HepG2 (cell line): ENCODE measurements at regions not wholly inside any gene's neighbourhood (a gene's known extent, or its start where the extent isn't known, plus 50 kb on each side); places are given as distances from the start of the nearest gene placed in this dataset.

ENCODE experiments used
- ATAC-seq: fragments of 200-7000 bp; cut with Tn5 transposase; 3 replicates; pipeline ENCODE4 v1.9.1; 2020; ENCODE audit warnings: mild to moderate bottlenecking, moderate library complexity
- BruUV-seq: library from RNA; stranded (reverse); fragments of 400-500 nt; replicated peaks from 2 replicates; lab custom pipeline; 2021; lab: Mats Ljungman, UMichigan
- CTCF ChIA-PET: fragments of 300-600 bp; formaldehyde crosslinking; extraction: SDS; loops from one replicate; lab custom pipeline; 2021; ENCODE audit warnings: low total read pairs, inconsistent platforms, low intra/inter-chr PET ratio; lab: Yijun Ruan, JAX
- POLR2A ChIA-PET: fragments of 350-600 bp; sonication (Branson Sonifier 250); formaldehyde crosslinking; loops from one replicate; lab custom pipeline; 2020; ENCODE audit warnings: antibody characterized with exemption, inconsistent platforms; lab: Yijun Ruan, JAX
- DNase-seq: peaks from one replicate; pipeline ENCODE4 v3.0.0-alpha.2; 2015; ENCODE audit warnings: low spot score
- FAIRE-seq: peaks from 3 replicates; lab custom pipeline; 2011; peaks lifted over from hg19 to GRCh38; lab: Jason Lieb, UNC
- H2AFZ ChIP-seq: one replicate; pipeline ENCODE4 v1.6.1; 2011; ENCODE audit warnings: low read length, inconsistent platforms
- H3K27ac ChIP-seq: fragments of 300-600 bp; 3 replicates; pipeline ENCODE4 v1.8.0; 2011; ENCODE audit warnings: mixed run types, mild to moderate bottlenecking, mixed read lengths, low read length, inconsistent platforms; ENCODE audit not compliant: insufficient read depth; ENCODE audit errors: extremely low read length
- H3K27me3 ChIP-seq, 2 experiments: fragments of 200-600 bp in 1 of 2; 2 replicates in 1 of 2; 3 replicates in 1 of 2; pipeline versions ENCODE4 v1.6.0 to v1.8.0; 2011; ENCODE audit warnings: low read length in 2 of 2, mild to moderate bottlenecking in 2 of 2, moderate library complexity in 2 of 2, inconsistent platforms in 1 of 2; ENCODE audit not compliant: insufficient read depth in 2 of 2, control insufficient read depth in 1 of 2
- H3K36me3 ChIP-seq, 2 experiments: fragments of 200-600 bp in 1 of 2; replicated peaks in 1 of 2; 2 replicates in 1 of 2; 3 replicates in 1 of 2; pipeline versions ENCODE4 v1.5.1 to v1.8.0; 2011; ENCODE audit warnings: low read length in 2 of 2, inconsistent platforms in 1 of 2; ENCODE audit not compliant: insufficient read depth in 2 of 2, control insufficient read depth in 1 of 2
- H3K4me1 ChIP-seq: 2 replicates; pipeline ENCODE4 v1.5.1; 2012; ENCODE audit warnings: low read length, inconsistent platforms; ENCODE audit not compliant: insufficient read depth
- H3K4me2 ChIP-seq: 2 replicates; pipeline ENCODE4 v1.6.0; 2011; ENCODE audit warnings: low read depth, low read length, inconsistent platforms
- H3K4me3 ChIP-seq, 3 experiments: fragments of 200-600 bp in 1 of 3; sonication (generic), shearing (Covaris generic) in 1 of 3; replicated peaks in 1 of 3; 2 replicates each; pipeline ENCODE4 v1.5.1; 2011 to 2016; ENCODE audit warnings: low read length in 3 of 3, inconsistent platforms in 2 of 3, low read depth in 2 of 3, mild to moderate bottlenecking in 2 of 3, control low read depth in 1 of 3, mixed read lengths in 1 of 3; ENCODE audit not compliant: insufficient read depth in 1 of 3
- H3K79me2 ChIP-seq: one replicate; pipeline ENCODE4 v1.6.1; 2011; ENCODE audit warnings: low read length, inconsistent platforms; ENCODE audit not compliant: insufficient read depth
- H3K9ac ChIP-seq: 2 replicates; pipeline ENCODE4 v1.6.0; 2011; ENCODE audit warnings: mild to moderate bottlenecking, low read depth, low read length, inconsistent platforms; ENCODE audit not compliant: insufficient read depth
- H3K9me3 ChIP-seq: 2 replicates; pipeline ENCODE4 v1.5.1; 2012; ENCODE audit warnings: mild to moderate bottlenecking, low read length
- H4K20me1 ChIP-seq: 2 replicates; pipeline ENCODE4 v1.6.0; 2011; ENCODE audit warnings: inconsistent platforms, mild to moderate bottlenecking, low read length, moderate library complexity; ENCODE audit not compliant: insufficient read depth
- EZH2 ChIP-seq: conservative IDR thresholded peaks from 2 replicates; pipeline ENCODE4 v1.6.1; 2012; ENCODE audit warnings: mild to moderate bottlenecking, low read depth, low read length, moderate library complexity
- ZFYVE20 ChIP-seq: sonication (generic); formaldehyde crosslinking; IDR thresholded peaks from 2 replicates; pipeline ENCODE4 v1.8.0; 2023; ENCODE audit warnings: low read depth, mild to moderate bottlenecking, moderate library complexity, missing genetic modification reagents, borderline replicate concordance
- ZNF792 ChIP-seq: IDR thresholded peaks from 2 replicates; pipeline ENCODE4 v1.6.1; 2016
- WGBS: methylation state at CpG from one replicate; pipeline ENCODE4 v1.1.6; 2017; ENCODE audit warnings: low lambda C conversion rate; 5-methylcytosine and 5-hydroxymethylcytosine counted together
- in situ Hi-C: cut with HindIII; loops from 2 replicates; pipeline ENCODE4 v1.10.0; 2017; ENCODE audit warnings: low pct_unique_long_range_greater_than_20kb; ENCODE audit not compliant: extremely low pct_ligation_motif_present
- intact Hi-C: fragments of 100-400 bp; cut with micrococcal nuclease; formaldehyde crosslinking; loops from one replicate; pipeline ENCODE4 v1.10.0; 2022; ENCODE audit not compliant: unreplicated experiment

DNA sequence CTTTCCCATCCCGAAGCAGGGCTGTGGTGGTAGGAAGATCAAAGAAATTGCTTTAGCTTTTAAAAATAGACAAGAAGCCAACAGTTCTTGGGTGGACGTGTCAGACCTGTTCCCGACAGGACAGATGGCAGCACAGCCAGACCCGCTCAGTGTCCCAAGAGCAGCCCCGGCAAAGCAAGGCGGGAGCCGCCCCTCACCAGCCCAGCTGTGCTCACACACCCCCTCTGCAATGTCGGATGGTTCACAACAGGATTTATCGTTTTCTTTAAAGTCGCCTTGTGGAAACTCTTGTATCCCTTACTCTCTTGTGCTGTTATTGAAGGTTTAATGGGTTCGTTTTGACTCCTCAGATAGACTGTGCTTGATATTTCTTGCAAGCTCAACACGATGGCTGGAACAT lies 302.4 kb downstream of the THBS2 start:
- no peak for ATAC-seq
- H2AFZ ChIP-seq, result no peak overlapping the region
- intact Hi-C loops (loop anchor here (10.0 kb wide), 1 partner anchor 754 kb away; the partner anchor contains the start of genes C6orf120 and WDR27), in situ Hi-C loops (loop anchor here (10.0 to 25.0 kb wide), 2 partner anchors 374 to 736 kb away; no protein-coding TSS in a partner anchor)
- H4K20me1 ChIP-seq, result no peaks in the 10 kb centered on the region
- H3K9ac ChIP-seq, result no peak overlapping the region
- POLR2A ChIA-PET, result no interaction called here
- peaks cover 1 to 36% of the 10 kb centered on the region in 2 experiments for H3K27me3 ChIP-seq
- BruUV-seq, result no TSS peak
- TF ChIP-seq EZH2 (peak; percentile 80; the same call in 1 of the 2 replicates), ZNF792 (CRISPR knock-in tag) (no peak)
- TF ChIP-seq, all 625 proteins: peak for 1
- no peaks in the 10 kb centered on the region for H3K4me1 ChIP-seq
- no peaks in the 10 kb centered on the region for H3K79me2 ChIP-seq
- no peaks in the 10 kb centered on the region for H3K9me3 ChIP-seq
- no peak overlapping the region for H3K4me2 ChIP-seq
- WGBS, result 12% methylated on average over 12 of the region's 12 CpGs
- DNase-seq (no peak), FAIRE-seq (no peak)
- H3K27ac ChIP-seq, result no peak overlapping the region
- H3K4me3 ChIP-seq, result no peak overlapping the region
- CTCF ChIA-PET, result no interaction called here
- H3K36me3 ChIP-seq, result no peaks in the 10 kb centered on the region

DNA sequence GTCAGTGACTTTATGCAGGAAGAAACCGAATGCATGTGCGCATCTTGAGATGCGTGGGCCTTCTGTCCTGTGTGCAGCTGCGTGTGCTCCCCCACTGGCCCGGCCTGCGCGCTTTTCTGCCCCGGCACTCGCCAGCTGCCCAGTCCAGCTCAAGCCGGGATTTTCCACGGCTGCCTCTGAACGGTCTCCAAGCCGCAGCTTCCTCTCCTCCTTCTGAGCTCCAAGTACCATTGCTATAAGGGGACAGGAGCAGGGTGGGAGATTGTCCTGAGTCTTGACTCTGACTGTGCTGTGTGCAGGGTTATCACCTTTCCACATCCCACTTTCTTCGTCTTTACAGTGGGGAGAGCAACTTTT lies 302.8 kb downstream of the THBS2 start:
- Histone ChIP-seq H3K36me3 (no peaks in the 10 kb centered on the region), H3K27me3 (peaks cover 1 to 36% of the 10 kb centered on the region in 2 experiments), H4K20me1 (no peaks in the 10 kb centered on the region), H3K4me3 (no peak overlapping the region), H3K9me3 (no peaks in the 10 kb centered on the region), H3K4me1 (no peaks in the 10 kb centered on the region), H2AFZ (no peak overlapping the region), H3K9ac (no peak overlapping the region), H3K4me2 (no peak overlapping the region), H3K79me2 (no peaks in the 10 kb centered on the region), H3K27ac (no peak overlapping the region)
- no peak for ATAC-seq
- TF ChIP-seq EZH2, result peak; percentile 58
- no peak for TF ChIP-seq ZFYVE20 (CRISPR knock-in tag)
- no peak for DNase-seq
- intact Hi-C loops (loop anchor here (10.0 kb wide), 1 partner anchor 754 kb away; the partner anchor contains the start of genes C6orf120 and WDR27), in situ Hi-C loops (loop anchor here (10.0 to 25.0 kb wide), 2 partner anchors 374 to 736 kb away; no protein-coding TSS in a partner anchor)
- no peak for FAIRE-seq
- no TSS peak for BruUV-seq
- CTCF ChIA-PET, result no interaction called here
- WGBS, result 53% methylated on average over 13 of the region's 14 CpGs
- POLR2A ChIA-PET, result no interaction called here
